Left lung (tissue), 4 donors: ENCODE measurements at regions not wholly inside any gene's neighbourhood (a gene's known extent, or its start where the extent isn't known, plus 50 kb on each side); places are given as distances from the start of the nearest gene placed in this dataset.
"Not testable (repeated sequence)": the region's sequence is repeated elsewhere in the genome, so short reads cannot be mapped to it uniquely, and the experiment has no call there.

Source experiments
- ATAC-seq: fragments of 200-7000 bp; cut with Tn5 transposase; one replicate; pipeline ENCODE4 v1.9.1; 2020; ENCODE audit warnings: moderate library complexity
- DNase-seq, 4 donors: peaks; one replicate each; pipeline ENCODE4 v3.0.0-alpha.2; 2013 to 2020
- H3K27ac ChIP-seq, 2 donors: fragments of 200-600 bp; sonication (generic) in 1 of 2; one replicate each; pipeline versions ENCODE4 v1.5.0 to v1.8.0; 2020 to 2021
- H3K27me3 ChIP-seq, 2 donors: fragments of 200-600 bp; sonication (generic) in 1 of 2; one replicate each; pipeline versions ENCODE4 v1.5.0 to v1.8.0; 2020 to 2021
- H3K36me3 ChIP-seq, 2 donors: fragments of 200-600 bp; sonication (generic) in 1 of 2; one replicate each; pipeline versions ENCODE4 v1.5.0 to v1.8.0; 2020 to 2021
- H3K4me1 ChIP-seq, 2 donors: fragments of 200-600 bp; one replicate each; pipeline ENCODE4 v1.8.0; 2021
- H3K4me3 ChIP-seq, 2 donors: fragments of 200-600 bp; sonication (generic) in 1 of 2; one replicate each; pipeline versions ENCODE4 v1.5.0 to v1.8.0; 2020 to 2021; ENCODE audit warnings: mild to moderate bottlenecking in 1 of 2
- H3K9me3 ChIP-seq, 2 donors: fragments of 200-600 bp; sonication (generic) in 1 of 2; one replicate each; pipeline versions ENCODE4 v1.5.0 to v1.8.0; 2020 to 2021
- intact Hi-C, 2 donors: fragments of 100-400 bp; cut with DNase I; formaldehyde crosslinking; loops; one replicate each; pipeline versions ENCODE4 v1.11.2 to v1.14.2; 2022
- TF ChIP-seq, protein P1 (sequence below), 2 donors: fragments of 200-600 bp; sonication (generic) in 1 of 2; IDR thresholded peaks; one replicate each; pipeline versions ENCODE4 v1.5.0 to v1.8.0; 2021; ENCODE audit warnings: antibody characterized with exemption in 2 of 2
- donor health status: DM: no; HTN: yes; CAD: no.
- donor health status: DM: no; HTN: no; CAD: no.

DNA sequence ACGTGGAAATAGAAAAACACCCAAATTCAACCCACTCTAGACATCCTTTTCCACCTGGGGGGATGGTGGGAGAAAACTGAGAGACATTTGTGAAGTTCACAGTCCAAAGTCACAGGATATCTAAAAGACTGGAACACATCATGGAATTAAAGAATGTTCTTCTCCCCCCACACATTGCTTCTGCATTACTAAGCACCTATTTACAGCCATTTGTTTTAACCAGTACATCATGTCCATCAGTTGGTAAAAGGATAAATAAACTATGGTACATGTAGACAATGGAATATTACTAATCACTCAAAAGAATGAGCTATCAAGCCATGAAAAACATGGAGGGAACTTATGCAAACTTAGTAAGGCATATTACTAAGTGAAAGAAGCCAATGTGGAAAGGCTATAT lies 185.5 kb upstream of the ANXA10 start:
- TF ChIP-seq, protein P1, sequence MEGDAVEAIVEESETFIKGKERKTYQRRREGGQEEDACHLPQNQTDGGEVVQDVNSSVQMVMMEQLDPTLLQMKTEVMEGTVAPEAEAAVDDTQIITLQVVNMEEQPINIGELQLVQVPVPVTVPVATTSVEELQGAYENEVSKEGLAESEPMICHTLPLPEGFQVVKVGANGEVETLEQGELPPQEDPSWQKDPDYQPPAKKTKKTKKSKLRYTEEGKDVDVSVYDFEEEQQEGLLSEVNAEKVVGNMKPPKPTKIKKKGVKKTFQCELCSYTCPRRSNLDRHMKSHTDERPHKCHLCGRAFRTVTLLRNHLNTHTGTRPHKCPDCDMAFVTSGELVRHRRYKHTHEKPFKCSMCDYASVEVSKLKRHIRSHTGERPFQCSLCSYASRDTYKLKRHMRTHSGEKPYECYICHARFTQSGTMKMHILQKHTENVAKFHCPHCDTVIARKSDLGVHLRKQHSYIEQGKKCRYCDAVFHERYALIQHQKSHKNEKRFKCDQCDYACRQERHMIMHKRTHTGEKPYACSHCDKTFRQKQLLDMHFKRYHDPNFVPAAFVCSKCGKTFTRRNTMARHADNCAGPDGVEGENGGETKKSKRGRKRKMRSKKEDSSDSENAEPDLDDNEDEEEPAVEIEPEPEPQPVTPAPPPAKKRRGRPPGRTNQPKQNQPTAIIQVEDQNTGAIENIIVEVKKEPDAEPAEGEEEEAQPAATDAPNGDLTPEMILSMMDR (IDR thresholded peaks at IDR 0.05), result no peak

GRCh38 chr4:167908816-167909215 lies 183.5 kb upstream of the ANXA10 start:
- intact Hi-C loops, result no loop called here

More for the DNA sequence above, 185.5 kb upstream of the ANXA10 start:
- Histone ChIP-seq H3K27ac (no peak overlapping the region), H3K4me3 (no peak overlapping the region), H3K4me1 (no peaks in the 10 kb centered on the region), H3K36me3 (no peaks in the 10 kb centered on the region), H3K9me3 (peaks cover 0 to 9% of the 10 kb centered on the region in 2 donors), H3K27me3 (no peaks in the 10 kb centered on the region)
- intact Hi-C loops, result no loop called here
- ATAC-seq (no peak), DNase-seq (no peak)

GRCh38 chr4:167912535-167912934 lies 179.8 kb upstream of the ANXA10 start:
- intact Hi-C loops, H3K4me3 ChIP-seq, H3K4me1 ChIP-seq, H3K27me3 ChIP-seq, H3K36me3 ChIP-seq, DNase-seq, H3K27ac ChIP-seq, ATAC-seq: not testable (repeated sequence)
- peaks cover 0 to 24% of the 10 kb centered on the region in 2 donors for H3K9me3 ChIP-seq

More at GRCh38 chr4:167908816-167909215, 183.5 kb upstream of the ANXA10 start:
- DNase-seq, result no peak
- no peaks in the 10 kb centered on the region for H3K36me3 ChIP-seq
- TF ChIP-seq, protein P1 (IDR thresholded peaks at IDR 0.05), result no peak
- no peak for ATAC-seq
- H3K9me3 ChIP-seq, result peaks cover 0 to 19% of the 10 kb centered on the region in 2 donors
- no peaks in the 10 kb centered on the region for H3K4me1 ChIP-seq
- no peak overlapping the region for H3K27ac ChIP-seq
- no peak overlapping the region for H3K4me3 ChIP-seq
- H3K27me3 ChIP-seq, result no peaks in the 10 kb centered on the region

DNA sequence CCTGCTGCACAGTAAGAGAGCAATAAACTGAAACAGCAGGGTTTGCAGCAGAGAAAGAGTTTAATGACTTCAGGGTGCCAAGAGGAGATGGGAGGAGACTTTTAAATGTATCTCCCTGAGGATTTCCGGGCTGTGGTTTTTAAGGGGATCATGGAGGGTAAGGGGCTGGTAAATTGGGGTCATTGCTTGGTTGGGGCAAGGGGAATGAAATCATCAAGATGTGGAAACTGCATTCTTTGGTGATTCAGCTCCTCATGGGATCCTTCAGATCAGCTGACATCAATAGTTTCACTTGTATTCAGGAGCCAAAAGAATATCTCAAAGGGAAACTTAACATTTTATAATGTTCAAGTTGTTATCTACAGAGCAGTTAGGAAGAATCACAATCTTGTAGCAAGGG lies 174.3 kb upstream of the ANXA10 start:
- Histone ChIP-seq H3K9me3 (peaks cover 0 to 41% of the 10 kb centered on the region in 2 donors), H3K4me3 (no peak overlapping the region), H3K27me3 (no peaks in the 10 kb centered on the region), H3K36me3 (no peaks in the 10 kb centered on the region), H3K4me1 (no peaks in the 10 kb centered on the region), H3K27ac (no peak overlapping the region)
- DNase-seq (no peak), ATAC-seq (no peak)
- TF ChIP-seq, protein P1 (IDR thresholded peaks at IDR 0.05), result no peak
- intact Hi-C loops, result no loop called here

DNA sequence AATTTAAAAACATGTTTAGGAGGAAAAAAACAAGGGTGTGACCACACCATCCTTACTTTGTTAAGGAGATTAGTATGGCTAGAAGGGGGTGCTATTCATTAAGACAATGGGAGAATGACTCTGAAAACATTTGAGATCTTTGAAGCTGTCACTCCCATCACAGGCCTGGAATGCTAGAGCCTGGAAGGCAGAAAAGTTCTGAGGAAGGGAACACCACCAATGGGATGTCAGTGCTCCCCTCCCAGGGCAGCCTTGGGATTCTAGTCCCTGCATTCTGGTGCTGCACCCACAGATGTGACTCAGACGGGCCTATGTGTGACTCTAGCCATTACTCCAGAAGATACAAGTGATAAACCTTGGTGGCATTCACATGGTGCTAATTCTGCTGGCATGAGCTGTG lies 162.2 kb upstream of the ANXA10 start:
- no peaks in the 10 kb centered on the region for H3K4me1 ChIP-seq
- TF ChIP-seq, protein P1 (IDR thresholded peaks at IDR 0.05), result no peak
- H3K27me3 ChIP-seq, result no peaks in the 10 kb centered on the region
- DNase-seq, result no peak
- H3K9me3 ChIP-seq, result no peaks in the 10 kb centered on the region
- intact Hi-C loops, result no loop called here
- no peak overlapping the region for H3K27ac ChIP-seq
- H3K4me3 ChIP-seq, result no peak overlapping the region
- ATAC-seq, result no peak
- H3K36me3 ChIP-seq, result no peaks in the 10 kb centered on the region

DNA sequence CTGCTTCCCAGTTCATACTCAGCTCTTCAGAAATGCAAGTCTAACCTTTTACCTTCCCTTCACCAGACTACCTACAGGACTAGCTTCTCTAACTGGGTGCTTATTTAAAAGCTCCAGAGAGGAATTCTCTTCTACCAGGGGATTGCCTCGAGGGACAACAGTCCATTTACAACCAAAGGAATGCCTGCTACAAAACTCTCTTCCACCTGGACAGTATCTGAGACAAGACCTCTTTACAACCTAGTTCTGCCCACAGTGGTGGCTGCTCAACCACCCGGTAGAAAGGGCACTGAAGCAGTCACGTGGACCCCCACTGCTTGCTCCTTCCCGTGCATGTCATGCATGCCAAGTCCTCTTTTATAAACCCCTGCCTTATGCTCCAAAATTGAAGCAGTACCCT lies 158.1 kb upstream of the ANXA10 start:
- intact Hi-C loops, result no loop called here
- Histone ChIP-seq H3K27me3 (no peaks in the 10 kb centered on the region), H3K4me3 (no peak overlapping the region), H3K9me3 (peaks cover 0 to 2% of the 10 kb centered on the region in 2 donors), H3K27ac (no peak overlapping the region), H3K4me1 (no peaks in the 10 kb centered on the region), H3K36me3 (no peaks in the 10 kb centered on the region)
- no peak for ATAC-seq
- DNase-seq, result no peak
- TF ChIP-seq, protein P1 (IDR thresholded peaks at IDR 0.05), result no peak
